ENCODE measurements at regions not wholly inside any gene's neighbourhood (a gene's known extent, or its start where the extent isn't known, plus 50 kb on each side); places are given as distances from the start of the nearest gene placed in this dataset.

GRCh38 chr5:31049936-31050704 is 143.4 kb upstream of the CDH6 start:
- no peak for DNase-seq (ENCODE audit: extremely low read depth, low read depth)

GRCh38 chr5:31049461-31049860 is 144.0 kb upstream of the CDH6 start:
- no peak for DNase-seq (ENCODE audit: extremely low read depth, low read depth)

- no peak for DNase-seq (ENCODE audit: extremely low read depth, low read depth)
Measured at GRCh38 chr5:31048282-31049270, 144.9 kb upstream of the CDH6 start.

- DNase-seq (ENCODE audit: extremely low read depth, low read depth), result no peak
Measured at GRCh38 chr5:31047621-31048020, 145.9 kb upstream of the CDH6 start.

GRCh38 chr5:31047007-31047406 is 146.5 kb upstream of the CDH6 start:
- no peak for DNase-seq (ENCODE audit: extremely low read depth, low read depth)

GRCh38 chr5:31036411-31036810 is 157.1 kb upstream of the CDH6 start:
- no peak for DNase-seq (ENCODE audit: extremely low read depth, low read depth)

- DNase-seq (ENCODE audit: extremely low read depth, low read depth), result no peak
Measured at GRCh38 chr5:31033295-31033694, 160.2 kb upstream of the CDH6 start.

GRCh38 chr5:31029925-31030324 is 163.6 kb upstream of the CDH6 start:
- DNase-seq (ENCODE audit: extremely low read depth, low read depth), result no peak

GRCh38 chr5:31027721-31028120 is 165.8 kb upstream of the CDH6 start:
- DNase-seq (ENCODE audit: extremely low read depth, low read depth), result no peak

- DNase-seq (ENCODE audit: extremely low read depth, low read depth), result no peak
Measured at GRCh38 chr5:31023105-31023504, 170.4 kb upstream of the CDH6 start.

- no peak for DNase-seq (ENCODE audit: extremely low read depth, low read depth)
Measured at GRCh38 chr5:31021181-31021624, 172.3 kb upstream of the CDH6 start.

GRCh38 chr5:31008231-31008630 is 185.3 kb upstream of the CDH6 start:
- no peak for DNase-seq (ENCODE audit: extremely low read depth, low read depth)

- DNase-seq (ENCODE audit: extremely low read depth, low read depth), result no peak
Measured at GRCh38 chr5:31007672-31008071, 185.8 kb upstream of the CDH6 start.

- no peak for DNase-seq (ENCODE audit: extremely low read depth, low read depth)
Measured at GRCh38 chr5:31000287-31000686, 193.2 kb upstream of the CDH6 start.

- no peak for DNase-seq (ENCODE audit: extremely low read depth, low read depth)
Measured at GRCh38 chr5:30997681-30998080, 195.8 kb upstream of the CDH6 start.

GRCh38 chr5:30994902-30995301 is 198.6 kb upstream of the CDH6 start:
- no peak for DNase-seq (ENCODE audit: extremely low read depth, low read depth)

- no peak for DNase-seq (ENCODE audit: extremely low read depth, low read depth)
Measured at GRCh38 chr5:30994176-30994575, 199.3 kb upstream of the CDH6 start.

- DNase-seq (ENCODE audit: extremely low read depth, low read depth), result no peak
Measured at GRCh38 chr5:30991462-30991861, 202.0 kb upstream of the CDH6 start.

GRCh38 chr5:30981576-30981975 is 211.9 kb upstream of the CDH6 start:
- DNase-seq (ENCODE audit: extremely low read depth, low read depth), result no peak

- no peak for DNase-seq (ENCODE audit: extremely low read depth, low read depth)
Measured at GRCh38 chr5:30968971-30969370, 224.5 kb upstream of the CDH6 start.

- DNase-seq (ENCODE audit: extremely low read depth, low read depth), result no peak
Measured at GRCh38 chr5:30960036-30960435, 233.4 kb upstream of the CDH6 start.

GRCh38 chr5:30959238-30959637 is 234.2 kb upstream of the CDH6 start:
- no peak for DNase-seq (ENCODE audit: extremely low read depth, low read depth)

Data from NCI-H460 (cell line).